HG03558 (cell line): ENCODE measurements at regions not wholly inside any gene's neighbourhood (a gene's known extent, or its start where the extent isn't known, plus 50 kb on each side); places are given as distances from the start of the nearest gene placed in this dataset.

Experiments used
- ATAC-seq: cut with Tn5 transposase; IDR thresholded peaks from one replicate; pipeline ENCODE4 v1.9.1; 2021; ENCODE audit warnings: moderate number of reproducible peaks; ENCODE audit not compliant: unreplicated experiment; ENCODE audit errors: extremely low read depth

- no peak for ATAC-seq
Observed at GRCh38 chr2:237167934-237168333, 82.2 kb downstream of the COPS8 start.

- ATAC-seq, result no peak
Observed at GRCh38 chr2:237170020-237170419, 84.3 kb downstream of the COPS8 start.

- no peak for ATAC-seq
Observed at GRCh38 chr2:237171396-237171795, 85.7 kb downstream of the COPS8 start.

GRCh38 chr2:237171881-237172280 is 86.2 kb downstream of the COPS8 start:
- no peak for ATAC-seq

- ATAC-seq, result no peak
Observed at GRCh38 chr2:237177052-237177451, 91.4 kb downstream of the COPS8 start.

- no peak for ATAC-seq
Observed at GRCh38 chr2:237177986-237178385, 92.3 kb downstream of the COPS8 start.

- ATAC-seq, result no peak
Observed at GRCh38 chr2:237178396-237178795, 92.7 kb downstream of the COPS8 start.

- no peak for ATAC-seq
Observed at GRCh38 chr2:237179161-237179560, 93.5 kb downstream of the COPS8 start.

- ATAC-seq, result no peak
Observed at GRCh38 chr2:237180187-237180586, 94.5 kb downstream of the COPS8 start.

- no peak for ATAC-seq
Observed at GRCh38 chr2:237180987-237181386, 95.3 kb downstream of the COPS8 start.

GRCh38 chr2:237181844-237182243 is 96.2 kb downstream of the COPS8 start:
- no peak for ATAC-seq

GRCh38 chr2:237182422-237183123 is 96.9 kb downstream of the COPS8 start:
- ATAC-seq, result no peak

GRCh38 chr2:237184192-237184918 is 98.7 kb downstream of the COPS8 start:
- no peak for ATAC-seq

GRCh38 chr2:237184919-237185552 is 99.3 kb downstream of the COPS8 start:
- ATAC-seq, result no peak

GRCh38 chr2:237185553-237185925 is 99.8 kb downstream of the COPS8 start:
- no peak for ATAC-seq

- ATAC-seq, result no peak
Observed at GRCh38 chr2:237189799-237190198, 104.1 kb downstream of the COPS8 start.

- no peak for ATAC-seq
Observed at GRCh38 chr2:237190966-237191713, 105.5 kb downstream of the COPS8 start.

- no peak for ATAC-seq
Observed at GRCh38 chr2:237191714-237192081, 106.0 kb downstream of the COPS8 start.

GRCh38 chr2:237192881-237193280 is 107.2 kb downstream of the COPS8 start:
- no peak for ATAC-seq

GRCh38 chr2:237193436-237193835 is 107.7 kb downstream of the COPS8 start:
- no peak for ATAC-seq

GRCh38 chr2:237194081-237194480 is 108.4 kb downstream of the COPS8 start:
- ATAC-seq, result no peak
